GM19468 (cell line): ENCODE measurements at regions not wholly inside any gene's neighbourhood (a gene's known extent, or its start where the extent isn't known, plus 50 kb on each side); places are given as distances from the start of the nearest gene placed in this dataset.
"Not testable (repeated sequence)": the region's sequence is repeated elsewhere in the genome, so short reads cannot be mapped to it uniquely, and the experiment has no call there.

Experiments
- ATAC-seq: cut with Tn5 transposase; IDR thresholded peaks from one replicate; pipeline ENCODE4 v1.9.1; 2021; ENCODE audit warnings: mild to moderate bottlenecking, moderate library complexity, moderate number of reproducible peaks; ENCODE audit not compliant: unreplicated experiment; ENCODE audit errors: extremely low read depth

DNA sequence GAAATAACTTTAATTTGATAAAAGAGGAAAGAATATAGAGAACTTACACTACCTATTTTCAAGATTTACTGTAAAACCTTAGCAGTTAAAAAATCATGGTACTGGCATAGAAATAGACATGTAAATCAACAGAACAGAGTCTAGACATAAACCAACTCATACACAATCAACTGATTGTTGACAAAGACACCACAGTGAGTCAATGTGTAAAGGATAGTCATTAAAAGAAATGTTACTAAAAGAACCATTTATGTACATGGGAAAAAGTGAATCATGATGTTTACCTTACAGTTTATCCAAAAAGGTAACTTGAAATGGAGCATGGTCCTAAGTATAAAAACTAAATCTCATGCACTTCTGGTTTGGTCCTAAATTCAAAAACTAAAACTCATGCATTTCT, 847.4 kb downstream of the IGSF11 start:
- no peak for ATAC-seq

DNA sequence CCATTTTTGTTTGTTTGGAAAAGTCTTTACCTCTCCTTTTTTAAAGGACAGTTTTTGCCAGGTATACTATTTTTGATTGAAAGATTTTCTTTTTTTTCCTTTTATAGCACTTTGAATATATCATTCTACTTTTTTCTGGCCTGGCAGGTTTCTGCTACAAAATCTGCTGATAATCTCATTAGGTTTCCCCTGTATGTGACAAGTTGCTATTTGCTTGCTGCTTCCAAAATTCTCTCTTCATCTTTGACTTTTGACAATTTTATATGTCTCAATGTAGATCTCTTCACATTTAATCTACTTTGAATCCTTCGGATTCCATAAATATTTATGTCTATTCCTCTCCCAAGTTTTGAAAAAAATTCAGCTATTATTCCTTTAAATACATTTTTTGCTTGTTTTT, 838.5 kb downstream of the IGSF11 start:
- no peak for ATAC-seq

DNA sequence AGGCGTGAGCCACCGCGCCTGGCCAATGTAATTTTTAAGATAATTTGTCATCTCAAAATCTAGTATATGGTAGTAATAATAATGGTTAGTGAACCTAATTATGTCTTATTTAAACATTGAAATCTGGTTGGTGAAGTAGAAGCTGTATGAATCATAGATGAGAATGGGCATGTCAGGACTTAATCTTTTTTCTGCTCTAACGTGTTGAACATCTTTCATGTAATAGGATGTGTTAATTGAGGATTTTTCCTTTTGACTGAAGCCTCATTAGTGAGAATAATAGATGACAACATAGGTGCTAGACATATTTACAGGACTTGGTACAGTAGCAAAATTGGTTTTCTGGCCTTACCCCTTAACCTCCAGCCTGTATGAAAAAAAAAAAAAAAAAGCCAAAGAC, 835.6 kb downstream of the IGSF11 start:
- ATAC-seq, result no peak

DNA sequence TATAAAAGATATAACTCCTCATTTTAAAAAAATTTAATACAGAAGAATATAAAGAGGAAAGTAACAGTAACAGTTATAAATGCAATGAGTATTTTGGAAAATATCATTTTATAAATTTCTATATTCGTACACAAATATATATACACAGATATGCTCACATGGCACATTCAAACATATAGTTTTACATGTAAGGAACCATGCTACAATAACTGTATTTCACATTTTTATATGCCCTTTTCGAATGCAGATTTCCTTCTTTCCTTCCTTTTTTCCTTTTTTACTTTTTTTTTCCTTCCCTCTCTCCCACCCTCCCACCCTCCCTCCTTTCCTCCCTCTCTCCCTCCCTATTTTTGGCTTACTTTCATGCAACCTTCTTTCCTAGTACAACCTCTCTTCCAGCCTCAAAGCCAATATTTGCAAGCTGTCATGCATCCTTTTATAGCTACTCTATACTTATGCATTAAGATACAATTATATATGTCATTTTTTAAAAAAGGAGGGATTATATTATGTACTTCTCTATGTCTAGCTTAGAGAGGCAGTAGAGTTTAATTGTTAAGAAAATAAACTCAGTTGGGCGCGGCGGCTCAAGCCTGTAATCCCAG, 830.5 kb downstream of the IGSF11 start:
- no peak for ATAC-seq

DNA sequence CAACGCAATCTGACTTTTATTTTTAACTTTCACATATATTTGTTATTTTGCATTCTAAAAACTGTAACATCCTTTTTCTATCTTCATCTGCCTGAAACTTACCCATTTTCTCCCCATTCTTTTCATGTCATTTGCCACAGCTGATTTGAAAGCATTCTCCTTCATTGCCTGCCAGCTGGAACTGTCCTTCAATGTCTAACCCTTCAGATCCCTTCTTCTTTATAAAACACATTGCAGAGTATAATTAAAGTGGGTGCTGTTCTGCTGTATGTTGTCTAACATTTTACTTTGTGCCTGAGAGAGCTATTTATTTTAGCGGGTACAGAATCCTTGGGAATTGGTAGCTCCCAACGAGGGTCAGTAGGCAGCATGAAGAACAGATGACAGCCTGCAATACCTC, 827.4 kb downstream of the IGSF11 start:
- no peak for ATAC-seq

DNA sequence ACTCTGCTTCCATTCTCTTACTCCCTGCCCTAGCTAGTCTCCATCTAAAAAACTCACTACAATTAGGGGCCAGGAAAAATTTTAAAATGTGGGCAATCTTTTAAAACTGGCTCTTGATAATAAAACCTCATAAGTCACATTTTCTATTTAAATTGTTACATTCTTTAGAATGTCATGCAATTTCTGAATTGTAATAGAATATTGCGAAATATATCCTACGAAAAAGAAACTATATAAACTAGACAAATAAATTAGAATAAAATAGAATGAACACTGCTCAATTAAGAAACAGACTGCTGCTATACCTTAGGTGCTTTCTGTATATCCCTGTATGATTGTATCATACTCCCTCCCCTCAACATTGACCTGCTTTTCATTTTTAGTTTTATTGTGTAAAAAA, 826.0 kb downstream of the IGSF11 start:
- no peak for ATAC-seq

DNA sequence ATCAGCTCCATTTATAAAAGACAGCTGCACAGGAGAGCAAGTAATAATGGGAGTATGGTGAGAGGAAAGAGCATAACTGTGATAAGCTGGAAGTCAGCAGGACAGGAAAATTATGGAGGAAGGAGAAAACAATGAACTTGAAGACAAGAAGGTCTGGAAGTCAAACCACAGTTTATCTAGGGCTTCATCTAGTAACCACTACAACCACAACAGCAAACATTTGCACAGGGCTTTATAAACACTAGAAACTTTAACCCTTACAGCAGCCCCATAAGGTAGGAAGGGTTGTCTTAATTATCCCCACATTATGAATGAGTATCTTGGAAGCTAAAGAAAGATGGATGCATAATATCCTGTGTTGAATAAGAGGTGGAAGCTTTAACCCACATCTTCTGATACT, 820.8 kb downstream of the IGSF11 start:
- ATAC-seq, result no peak

DNA sequence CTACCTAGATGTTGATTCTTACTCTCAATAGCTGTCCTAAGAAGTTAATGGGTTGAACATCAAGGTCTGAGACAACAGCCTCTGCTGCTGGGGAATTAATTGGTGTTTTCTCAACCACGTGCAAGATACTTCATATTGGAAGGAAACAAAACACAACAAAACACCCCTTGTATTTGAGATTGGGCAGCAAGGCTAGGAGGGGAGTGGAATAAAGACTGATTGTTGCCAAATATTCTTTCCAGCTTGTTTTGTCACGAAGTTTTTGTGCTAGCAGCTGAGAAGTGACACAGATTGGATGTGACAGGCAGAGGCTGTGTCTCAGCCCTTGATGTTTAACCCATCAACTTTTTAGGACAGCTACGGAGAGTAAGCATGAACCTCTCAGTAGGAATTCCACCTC, 808.4 kb downstream of the IGSF11 start:
- no peak for ATAC-seq

DNA sequence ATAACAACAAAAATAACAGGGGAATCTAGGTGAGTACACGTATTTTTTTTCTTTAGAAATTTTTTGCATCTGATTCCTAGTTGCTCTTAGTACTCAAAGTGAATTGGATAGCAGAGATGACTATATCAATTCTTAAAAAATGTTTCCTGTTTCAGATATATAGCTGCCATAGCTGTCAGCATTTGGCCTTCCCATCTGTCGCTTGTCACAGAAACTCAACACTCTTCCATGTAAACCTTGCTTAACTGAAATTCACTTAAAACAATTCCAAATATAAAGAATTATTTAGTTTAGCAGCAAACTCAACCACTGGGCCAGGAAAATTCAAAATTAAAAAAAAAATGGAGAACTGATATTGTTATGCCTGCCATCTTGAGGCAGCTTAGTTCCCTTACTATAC, 807.5 kb downstream of the IGSF11 start:
- no peak for ATAC-seq

DNA sequence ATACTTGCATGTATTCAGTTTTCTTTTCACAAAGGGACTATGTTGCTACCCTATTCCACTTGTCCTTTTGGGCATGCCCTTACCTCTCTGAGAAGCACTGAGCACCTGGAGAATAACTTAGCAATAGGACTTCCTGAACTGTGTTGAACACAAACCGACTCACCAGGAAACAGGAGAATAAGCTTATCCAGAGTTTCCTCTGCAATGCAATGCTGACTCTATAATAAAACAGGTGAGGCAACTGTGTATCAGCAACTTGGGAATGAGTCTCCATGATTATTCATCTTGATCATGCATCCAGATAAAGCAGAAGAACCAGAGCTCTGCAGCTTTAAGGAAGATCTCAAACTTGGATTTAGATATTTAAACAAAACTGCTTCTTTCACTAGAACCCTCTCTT, 806.5 kb downstream of the IGSF11 start:
- no peak for ATAC-seq

DNA sequence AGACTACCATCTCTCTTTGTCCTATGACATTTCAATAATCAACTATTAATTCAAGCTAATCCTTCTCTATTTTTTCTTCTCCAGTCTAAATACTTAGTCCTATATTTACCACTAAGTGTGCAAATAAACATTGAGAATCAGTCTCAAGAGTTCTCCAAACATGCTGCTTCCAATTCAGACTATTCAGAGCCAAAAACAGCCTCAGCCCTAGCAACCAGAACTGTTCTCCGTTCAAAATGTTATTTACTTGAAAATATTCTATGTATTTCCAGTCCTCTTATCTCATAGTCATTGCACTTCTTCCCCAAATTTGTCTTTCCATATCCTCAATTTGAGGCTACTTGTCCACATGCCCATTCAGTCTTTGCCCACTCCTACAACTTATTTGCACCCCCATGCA, 805.5 kb downstream of the IGSF11 start:
- no peak for ATAC-seq

DNA sequence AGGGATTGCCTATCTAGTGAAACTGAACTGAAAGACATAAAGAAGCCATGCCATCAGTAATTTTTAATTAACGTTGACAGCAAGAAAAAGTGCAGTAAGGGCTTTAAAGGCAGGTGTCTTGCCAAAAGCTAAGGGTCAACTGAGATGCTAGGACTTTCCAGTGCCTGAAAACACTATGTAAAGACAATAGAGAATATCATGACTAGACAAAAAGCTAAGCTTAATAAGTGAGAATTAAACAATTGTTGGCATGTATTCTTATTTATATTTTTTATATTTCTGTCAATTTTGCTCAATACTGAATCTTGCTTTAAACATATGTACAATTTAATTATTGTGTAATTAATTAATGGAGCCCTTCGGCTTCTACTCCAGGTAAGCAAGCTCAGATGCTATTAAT, 803.1 kb downstream of the IGSF11 start:
- no peak for ATAC-seq

DNA sequence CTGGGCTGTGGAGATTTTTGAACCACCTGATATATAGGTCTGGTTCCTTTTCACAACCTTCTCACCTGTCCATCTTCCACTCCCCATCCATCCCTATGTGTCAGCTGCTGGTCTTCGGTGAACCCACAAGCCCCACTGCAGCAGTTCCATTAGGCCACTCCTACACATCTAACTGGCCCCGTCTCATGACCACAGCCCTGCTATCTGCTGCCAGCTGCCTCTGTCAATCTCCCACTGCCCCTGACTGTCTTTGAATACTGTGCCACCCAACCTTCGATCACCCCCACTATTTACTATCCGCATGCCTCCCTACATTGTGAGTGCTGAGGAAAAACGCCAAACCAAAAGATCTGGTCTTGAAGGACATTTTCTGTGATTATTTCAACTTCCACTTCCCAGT, 795.4 kb downstream of the IGSF11 start:
- no peak for ATAC-seq

DNA sequence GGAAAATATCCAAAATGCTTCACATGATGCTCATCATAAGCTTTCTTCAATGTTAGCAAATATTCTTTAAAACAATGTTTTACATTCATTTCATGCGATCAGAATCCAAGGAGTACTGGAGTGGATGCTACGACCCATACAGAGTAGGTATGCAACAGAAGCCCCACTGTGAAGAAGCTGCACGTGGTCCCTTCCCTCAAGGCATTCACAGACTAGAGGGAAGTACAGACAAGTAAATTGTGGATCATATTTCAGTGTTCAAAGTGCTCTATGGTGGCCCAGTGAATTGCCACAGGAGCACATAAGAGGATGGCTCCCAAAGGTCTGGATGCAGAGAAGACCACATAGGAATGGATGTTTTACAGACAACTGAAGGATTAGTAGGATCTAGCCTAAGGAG, 789.9 kb downstream of the IGSF11 start:
- no peak for ATAC-seq

DNA sequence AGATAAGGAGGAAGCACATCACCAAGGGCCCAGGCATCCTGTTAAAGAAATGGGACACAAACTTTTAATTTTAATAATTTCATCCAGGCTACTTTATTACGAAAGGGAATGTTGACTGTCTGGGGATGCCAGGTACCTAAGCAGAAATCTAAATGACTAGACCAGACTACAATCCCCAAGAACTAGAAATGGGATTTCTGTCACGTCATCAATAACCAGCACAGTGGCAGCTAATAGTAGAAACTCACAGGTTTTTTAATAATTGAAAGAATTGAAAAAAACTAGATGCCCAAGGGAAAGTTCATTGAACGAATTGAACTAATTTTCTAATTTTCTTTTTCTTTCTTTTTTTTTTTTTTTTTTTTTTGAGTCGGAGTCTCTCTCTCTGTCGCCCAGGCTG, 789.3 kb downstream of the IGSF11 start:
- no peak for ATAC-seq

DNA sequence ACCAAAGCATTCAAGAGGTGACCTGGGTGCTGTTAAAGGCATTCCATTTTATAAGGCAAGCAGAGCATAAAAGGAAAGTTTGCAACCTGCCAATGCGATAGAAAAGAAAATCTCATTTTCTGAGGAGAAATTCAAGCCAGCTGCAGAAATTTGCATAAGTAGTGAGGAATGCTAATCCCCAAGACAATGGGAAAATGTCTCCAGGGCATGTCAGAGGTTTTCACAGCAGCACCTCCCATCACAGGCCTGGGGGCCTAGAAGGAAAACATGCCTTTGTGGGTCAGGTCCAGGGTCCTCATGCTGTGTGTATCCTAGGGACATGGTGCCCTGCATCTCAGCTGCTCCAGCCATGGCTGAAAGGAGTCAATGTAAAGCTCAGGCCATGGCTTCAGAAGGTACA, 775.8 kb downstream of the IGSF11 start:
- not testable (repeated sequence) for ATAC-seq

DNA sequence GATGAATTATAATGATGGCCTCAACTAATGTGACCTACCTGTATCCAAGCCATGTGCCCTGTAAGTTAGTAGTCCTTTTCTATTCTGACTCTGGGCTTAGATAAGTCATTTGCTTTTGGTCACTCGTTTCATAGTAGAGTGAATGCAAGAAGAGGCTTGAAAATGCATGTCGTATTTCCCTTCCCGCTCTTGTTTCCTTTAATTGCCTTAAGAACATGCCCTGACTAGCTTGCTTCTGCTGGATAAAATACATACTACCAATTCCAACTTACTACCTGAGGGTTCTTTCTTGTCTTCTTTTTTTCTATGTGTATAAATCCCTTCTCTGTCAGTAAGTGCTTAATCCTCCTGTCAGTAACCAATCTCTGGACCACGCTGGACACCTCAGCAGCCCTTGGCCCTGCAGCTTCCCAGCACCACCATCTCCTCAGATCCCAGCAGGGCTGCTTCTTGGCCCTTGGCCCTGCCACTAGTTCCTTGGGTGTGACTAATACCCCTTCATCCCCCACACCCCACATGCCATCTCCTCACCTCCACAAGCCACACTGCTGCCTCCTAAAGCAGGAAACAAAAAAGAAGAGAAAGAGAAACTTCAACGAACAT, 771.7 kb downstream of the IGSF11 start:
- no peak for ATAC-seq

DNA sequence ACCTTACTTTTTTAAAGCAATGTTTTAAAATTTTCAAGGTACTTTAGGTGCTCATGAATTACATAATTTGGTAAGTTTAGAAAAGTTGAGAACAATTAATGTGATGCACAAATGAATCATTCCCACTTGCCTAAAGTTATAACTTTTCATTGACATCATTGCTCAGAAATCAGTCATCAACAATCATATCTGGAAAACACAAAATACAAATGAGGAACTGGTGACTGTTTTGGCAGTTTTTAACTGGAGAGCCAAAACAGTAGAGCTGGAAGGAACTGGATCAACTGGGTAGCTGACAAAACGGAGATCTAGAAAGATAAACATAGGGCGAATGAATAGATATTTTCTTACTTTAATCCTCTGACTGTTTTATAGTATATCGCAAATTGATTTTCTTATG, 767.1 kb downstream of the IGSF11 start:
- ATAC-seq, result no peak

DNA sequence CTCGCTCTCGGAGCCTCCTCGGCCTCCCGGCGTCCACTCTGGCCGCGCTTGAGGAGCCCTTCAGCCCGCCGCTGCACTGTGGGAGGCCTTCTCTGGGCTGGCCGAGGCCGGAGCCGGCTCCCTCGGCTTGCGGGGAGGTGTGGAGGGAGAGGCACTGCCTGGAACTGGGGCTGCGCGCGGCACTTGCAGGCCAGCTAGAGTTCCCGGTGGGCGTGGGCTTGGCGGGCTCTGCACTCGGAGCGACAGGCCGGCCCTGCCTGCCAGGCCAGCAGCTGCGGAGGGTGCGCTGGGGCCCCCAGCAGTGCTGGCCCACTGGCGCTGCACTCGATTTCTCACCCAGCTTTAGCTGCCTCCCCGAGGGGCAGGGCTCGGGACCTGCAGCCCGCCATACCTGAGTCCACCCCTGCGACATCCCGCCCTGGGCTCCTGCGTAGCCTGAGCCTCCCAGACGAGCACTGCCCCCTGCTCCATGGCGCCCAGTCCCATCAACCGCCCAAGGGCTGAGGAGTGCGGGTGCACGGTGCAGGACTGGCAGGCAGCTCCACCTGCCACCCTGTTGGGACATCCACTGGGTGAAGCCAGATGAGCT, 765.0 kb downstream of the IGSF11 start:
- ATAC-seq, result no peak

DNA sequence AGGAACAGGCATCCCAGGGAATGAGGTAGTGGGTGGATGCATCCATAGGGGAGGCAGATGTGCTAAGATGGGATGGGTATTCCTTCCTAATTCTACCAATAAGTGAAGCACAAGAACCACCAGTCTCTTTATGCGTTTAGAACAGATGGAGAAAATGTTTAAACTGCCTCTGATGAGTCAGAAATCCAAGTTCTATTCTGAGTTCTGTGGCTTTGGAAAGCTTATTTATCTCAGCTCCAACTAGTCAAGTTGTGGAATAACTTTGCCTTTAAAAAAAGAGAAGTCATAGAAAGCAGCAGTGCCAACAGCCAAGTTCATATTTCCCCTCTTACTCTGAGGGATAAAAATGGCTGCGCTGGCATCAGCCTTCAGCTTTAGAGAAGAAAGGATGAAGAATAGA, 761.7 kb downstream of the IGSF11 start:
- ATAC-seq, result no peak

DNA sequence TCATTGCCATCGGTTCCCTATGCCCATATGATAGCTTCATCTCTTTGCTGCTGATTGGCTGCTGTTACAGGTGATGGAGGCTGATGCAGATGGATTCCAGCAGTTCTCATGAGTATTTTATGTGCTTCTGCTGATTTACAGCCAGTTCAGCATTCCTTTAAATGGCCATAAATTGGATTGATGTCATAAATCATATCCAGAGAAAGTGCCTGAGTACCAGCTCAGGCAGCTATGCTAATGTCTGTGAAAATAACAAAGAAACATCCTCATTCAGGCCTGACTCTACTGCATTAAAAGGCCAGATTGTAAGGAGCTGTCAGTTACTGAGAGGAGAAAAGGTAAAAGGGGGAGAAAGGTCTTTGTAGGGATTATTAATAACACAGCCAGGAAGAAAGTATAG, 756.8 kb downstream of the IGSF11 start:
- no peak for ATAC-seq

DNA sequence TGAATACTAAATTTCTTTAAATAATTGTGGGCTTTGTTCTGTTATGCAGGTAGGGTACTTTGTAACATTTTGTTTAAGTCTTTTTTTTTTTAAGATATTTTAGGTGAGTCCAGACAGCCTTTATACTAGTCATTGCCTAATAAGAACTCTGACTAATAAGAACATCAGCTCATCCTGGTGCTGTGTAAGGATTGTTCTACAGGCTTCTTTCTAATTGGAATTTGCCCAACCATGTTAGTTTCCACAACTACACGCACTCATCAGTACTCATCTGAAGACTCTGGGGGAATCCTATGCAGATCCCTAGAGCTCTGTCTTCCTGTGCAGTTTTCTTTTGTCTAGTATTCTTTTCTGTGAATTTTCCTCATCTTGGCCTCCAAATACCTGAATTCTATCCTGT, 741.8 kb downstream of the IGSF11 start:
- no peak for ATAC-seq
